ENCODE measurements at regions not wholly inside any gene's neighbourhood (a gene's known extent, or its start where the extent isn't known, plus 50 kb on each side); places are given as distances from the start of the nearest gene placed in this dataset.

- no peak for TF ChIP-seq CTCF (IDR thresholded peaks at IDR 0.05)
- TF ChIP-seq POLR2AphosphoS5 (IDR thresholded peaks at IDR 0.05), result no peak
- TF ChIP-seq POLR2A (IDR thresholded peaks at IDR 0.05), result no peak
- no peak for TF ChIP-seq EP300 (IDR thresholded peaks at IDR 0.05)
These were observed 175.9 kb upstream of the LRIG3 start for GRCh38 chr12:59096246-59096645.

Data from stomach (tissue), 4 donors.